ENCODE measurements at regions not wholly inside any gene's neighbourhood (a gene's known extent, or its start where the extent isn't known, plus 50 kb on each side); places are given as distances from the start of the nearest gene placed in this dataset.

GRCh38 chr4:135365065-135365464 is 1163.5 kb upstream of the PABPC4L start:
- no peak overlapping the region for H3K27ac ChIP-seq (ENCODE audit: insufficient read depth, low read depth, low read length)
- BruUV-seq (replicated peaks): no TSS peak
- no peaks in the 10 kb centered on the region for H3K9me1 ChIP-seq (replicated peaks; ENCODE audit: control insufficient read depth, extremely low read depth, insufficient read depth, low read length)
- H3K36me3 ChIP-seq (ENCODE audit: control insufficient read depth in 2 of 2, extremely low read depth in 1 of 2, insufficient read depth in 2 of 2, low read length in 2 of 2): no peaks in the 10 kb centered on the region
- no peaks in the 10 kb centered on the region for H4K20me1 ChIP-seq (replicated peaks; ENCODE audit: control insufficient read depth, extremely low read depth, insufficient read depth, low read length)
- H3K9me3 ChIP-seq (replicated peaks; ENCODE audit: control insufficient read depth, insufficient read depth, low read length): no peaks in the 10 kb centered on the region
- H2AFZ ChIP-seq (ENCODE audit: low read depth, low read length): no peak overlapping the region
- intact Hi-C loops (cut with micrococcal nuclease): no loop called here
- no peak for FAIRE-seq
- CTCF ChIA-PET: no interaction called here
- H3K27me3 ChIP-seq (ENCODE audit: control insufficient read depth in 2 of 2, insufficient read depth in 2 of 2, low read length in 2 of 2): no peaks in the 10 kb centered on the region
- no peak overlapping the region for H3K4me3 ChIP-seq (replicated peaks in 1 of 3; ENCODE audit: insufficient read depth in 1 of 3, low read depth in 1 of 3, low read length in 3 of 3)
- no peak for DNase-seq (ENCODE audit: low read depth, low spot score)
- no peak overlapping the region for H3K4me2 ChIP-seq (ENCODE audit: insufficient read depth, low read length)
- TF ChIP-seq GATA2 (IDR thresholded peaks at IDR 0.05; ENCODE audit: insufficient read depth, insufficient read length, low read depth, low read length) (no peak), JUN (IDR thresholded peaks at IDR 0.05; ENCODE audit: borderline replicate concordance, insufficient read depth, insufficient read length, low read depth) (no peak), POLR2A (IDR thresholded peaks at IDR 0.05; ENCODE audit: low read depth, low read length) (no peak), POLR2AphosphoS5 (IDR thresholded peaks at IDR 0.05; ENCODE audit: insufficient read depth, low read depth, low read length) (no peak)
- dilution Hi-C loops (cut with MboI; ENCODE audit: extremely low pct_ligation_motif_present, low sequenced_read_pairs): no loop called here
- no peaks in the 10 kb centered on the region for H3K4me1 ChIP-seq (ENCODE audit: control insufficient read depth, extremely low read depth, insufficient read depth, low read length)
- H3K79me2 ChIP-seq (ENCODE audit: control insufficient read depth, insufficient read depth, low read length): no peaks in the 10 kb centered on the region
- no peak overlapping the region for H3K9ac ChIP-seq (replicated peaks; ENCODE audit: extremely low read depth, insufficient read depth, low read length)
- POLR2A ChIA-PET: no interaction called here

- TF ChIP-seq POLR2A (IDR thresholded peaks at IDR 0.05; ENCODE audit: low read depth, low read length) (no peak), POLR2AphosphoS5 (IDR thresholded peaks at IDR 0.05; ENCODE audit: insufficient read depth, low read depth, low read length) (no peak), GATA2 (IDR thresholded peaks at IDR 0.05; ENCODE audit: insufficient read depth, insufficient read length, low read depth, low read length) (no peak), FOS (IDR thresholded peaks at IDR 0.05; ENCODE audit: borderline replicate concordance, insufficient read depth, low read length) (no peak), EZH2 (IDR thresholded peaks at IDR 0.05; ENCODE audit: borderline replicate concordance, low read depth, low read length, severe bottlenecking) (no peak), MYC (IDR thresholded peaks at IDR 0.05; ENCODE audit: low read depth, low read length) (no peak), JUN (IDR thresholded peaks at IDR 0.05; ENCODE audit: borderline replicate concordance, insufficient read depth, insufficient read length, low read depth) (no peak)
- TF ChIP-seq, protein P1, sequence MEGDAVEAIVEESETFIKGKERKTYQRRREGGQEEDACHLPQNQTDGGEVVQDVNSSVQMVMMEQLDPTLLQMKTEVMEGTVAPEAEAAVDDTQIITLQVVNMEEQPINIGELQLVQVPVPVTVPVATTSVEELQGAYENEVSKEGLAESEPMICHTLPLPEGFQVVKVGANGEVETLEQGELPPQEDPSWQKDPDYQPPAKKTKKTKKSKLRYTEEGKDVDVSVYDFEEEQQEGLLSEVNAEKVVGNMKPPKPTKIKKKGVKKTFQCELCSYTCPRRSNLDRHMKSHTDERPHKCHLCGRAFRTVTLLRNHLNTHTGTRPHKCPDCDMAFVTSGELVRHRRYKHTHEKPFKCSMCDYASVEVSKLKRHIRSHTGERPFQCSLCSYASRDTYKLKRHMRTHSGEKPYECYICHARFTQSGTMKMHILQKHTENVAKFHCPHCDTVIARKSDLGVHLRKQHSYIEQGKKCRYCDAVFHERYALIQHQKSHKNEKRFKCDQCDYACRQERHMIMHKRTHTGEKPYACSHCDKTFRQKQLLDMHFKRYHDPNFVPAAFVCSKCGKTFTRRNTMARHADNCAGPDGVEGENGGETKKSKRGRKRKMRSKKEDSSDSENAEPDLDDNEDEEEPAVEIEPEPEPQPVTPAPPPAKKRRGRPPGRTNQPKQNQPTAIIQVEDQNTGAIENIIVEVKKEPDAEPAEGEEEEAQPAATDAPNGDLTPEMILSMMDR (IDR thresholded peaks at IDR 0.05; ENCODE audit: extremely low read depth in 1 of 2, insufficient read depth in 1 of 2, low read depth in 1 of 2, low read length in 2 of 2): no peak
- TF ChIP-seq, protein P2, sequence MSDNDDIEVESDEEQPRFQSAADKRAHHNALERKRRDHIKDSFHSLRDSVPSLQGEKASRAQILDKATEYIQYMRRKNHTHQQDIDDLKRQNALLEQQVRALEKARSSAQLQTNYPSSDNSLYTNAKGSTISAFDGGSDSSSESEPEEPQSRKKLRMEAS (IDR thresholded peaks at IDR 0.05; ENCODE audit: insufficient read depth, insufficient read length): no peak
- H3K79me2 ChIP-seq (ENCODE audit: control insufficient read depth, insufficient read depth, low read length): no peaks in the 10 kb centered on the region
- FAIRE-seq (no peak), DNase-seq (ENCODE audit: low read depth, low spot score) (no peak)
- no peak overlapping the region for H2AFZ ChIP-seq (ENCODE audit: low read depth, low read length)
- H3K4me1 ChIP-seq (ENCODE audit: control insufficient read depth, extremely low read depth, insufficient read depth, low read length): no peaks in the 10 kb centered on the region
- no peaks in the 10 kb centered on the region for H4K20me1 ChIP-seq (replicated peaks; ENCODE audit: control insufficient read depth, extremely low read depth, insufficient read depth, low read length)
- no peak overlapping the region for H3K4me2 ChIP-seq (ENCODE audit: insufficient read depth, low read length)
- H3K4me3 ChIP-seq (replicated peaks in 1 of 3; ENCODE audit: insufficient read depth in 1 of 3, low read depth in 1 of 3, low read length in 3 of 3): no peak overlapping the region
- intact Hi-C loops (cut with micrococcal nuclease): no loop called here
- no peaks in the 10 kb centered on the region for H3K27me3 ChIP-seq (ENCODE audit: control insufficient read depth in 2 of 2, insufficient read depth in 2 of 2, low read length in 2 of 2)
- dilution Hi-C loops (cut with MboI; ENCODE audit: extremely low pct_ligation_motif_present, low sequenced_read_pairs): no loop called here
- ChIA-PET POLR2A (no interaction called here), CTCF (no interaction called here)
- no peaks in the 10 kb centered on the region for H3K36me3 ChIP-seq (ENCODE audit: control insufficient read depth in 2 of 2, extremely low read depth in 1 of 2, insufficient read depth in 2 of 2, low read length in 2 of 2)
- H3K9me3 ChIP-seq (replicated peaks; ENCODE audit: control insufficient read depth, insufficient read depth, low read length): no peaks in the 10 kb centered on the region
- H3K27ac ChIP-seq (ENCODE audit: insufficient read depth, low read depth, low read length): no peak overlapping the region
- H3K9me1 ChIP-seq (replicated peaks; ENCODE audit: control insufficient read depth, extremely low read depth, insufficient read depth, low read length): no peaks in the 10 kb centered on the region
- BruUV-seq (replicated peaks): no TSS peak
- no peak overlapping the region for H3K9ac ChIP-seq (replicated peaks; ENCODE audit: extremely low read depth, insufficient read depth, low read length)
Observed at GRCh38 chr4:135359128-135359527, 1157.5 kb upstream of the PABPC4L start.
